K562 (cell line): ENCODE measurements at regions not wholly inside any gene's neighbourhood (a gene's known extent, or its start where the extent isn't known, plus 50 kb on each side); places are given as distances from the start of the nearest gene placed in this dataset.

Experiments
- ARID4B ChIP-seq: sonication (generic); formaldehyde crosslinking; IDR thresholded peaks from 2 replicates; pipeline ENCODE4 v1.8.0; 2022; ENCODE audit warnings: mild to moderate bottlenecking, missing genetic modification reagents
- CBFA2T3 ChIP-seq: fragments of 450-650 bp; IDR thresholded peaks from 2 replicates; pipeline ENCODE4 v1.6.1; 2017
- DNMT1 ChIP-seq: fragments of 450-650 bp; IDR thresholded peaks from 2 replicates; pipeline ENCODE4 v1.6.1; 2016; ENCODE audit warnings: antibody characterized with exemption, mild to moderate bottlenecking
- EP300 ChIP-seq: IDR thresholded peaks from 2 replicates; pipeline ENCODE4 v1.6.1; 2012; ENCODE audit warnings: low read length, improper control_type of control experiment
- GATAD2A ChIP-seq: fragments of 450-650 bp; IDR thresholded peaks from 2 replicates; pipeline ENCODE4 v1.6.1; 2017
- POLR2AphosphoS5 ChIP-seq: IDR thresholded peaks from 2 replicates; pipeline ENCODE4 v1.6.1; 2011; ENCODE audit warnings: mild to moderate bottlenecking, low read depth, low read length, moderate library complexity; ENCODE audit not compliant: control insufficient read depth, insufficient read depth
- TFAM ChIP-seq: fragments of 250-450 bp; sonication (Bioruptor Pico); conservative IDR thresholded peaks from 2 replicates; pipeline ENCODE4 v1.5.0; 2021; ENCODE audit warnings: mild to moderate bottlenecking, moderate library complexity
- USF2 ChIP-seq: sonication (generic); formaldehyde crosslinking; IDR thresholded peaks from 2 replicates; pipeline ENCODE4 v1.5.0; 2020; ENCODE audit warnings: missing genetic modification reagents

GRCh38 chr5:8068078-8068477 lies 199.1 kb downstream of the MTRR start:
- no peak for TF ChIP-seq CBFA2T3
- no peak for TF ChIP-seq TFAM (CRISPR knock-in tag)
- no peak for TF ChIP-seq POLR2AphosphoS5
- no peak for TF ChIP-seq DNMT1
- no peak for TF ChIP-seq ARID4B (CRISPR knock-in tag)
- no peak for TF ChIP-seq USF2 (CRISPR knock-in tag)
- TF ChIP-seq GATAD2A = no peak
- TF ChIP-seq EP300 = no peak
